Right lobe of liver (tissue), 6 donors: ENCODE measurements at regions not wholly inside any gene's neighbourhood (a gene's known extent, or its start where the extent isn't known, plus 50 kb on each side); places are given as distances from the start of the nearest gene placed in this dataset.

ENCODE experiments used
- ATAC-seq, 4 donors: fragments of 200-7000 bp; cut with Tn5 transposase; one replicate each; pipeline ENCODE4 v1.9.1; 2020; ENCODE audit warnings: mild to moderate bottlenecking in 4 of 4, moderate library complexity in 4 of 4
- DNase-seq, 3 donors: peaks; one replicate each; pipeline ENCODE4 v3.0.0-alpha.2; 2020
- H3K27ac ChIP-seq, 3 donors: fragments of 200-600 bp; one replicate each; pipeline ENCODE4 v1.8.0; 2022
- H3K27me3 ChIP-seq, 2 donors: fragments of 200-600 bp; one replicate each; pipeline ENCODE4 v1.8.0; 2022
- H3K36me3 ChIP-seq, 4 donors: fragments of 200-600 bp; sonication (generic) in 1 of 4; one replicate each; pipeline versions ENCODE4 v1.5.1 to v1.8.0; 2017 to 2022; ENCODE audit warnings: control low read depth in 1 of 4
- H3K4me1 ChIP-seq, 4 donors: fragments of 200-600 bp; sonication (generic) in 1 of 4; one replicate each; pipeline versions ENCODE4 v1.5.1 to v1.8.0; 2017 to 2022; ENCODE audit warnings: control low read depth in 1 of 4
- H3K4me3 ChIP-seq, 3 donors: fragments of 200-600 bp; one replicate each; pipeline ENCODE4 v1.8.0; 2022
- H3K9me3 ChIP-seq, 4 donors: fragments of 200-600 bp; sonication (generic) in 1 of 4; one replicate each; pipeline versions ENCODE4 v1.5.1 to v1.8.0; 2017 to 2022; ENCODE audit warnings: control low read depth in 1 of 4
- CTCF ChIP-seq, 4 donors: fragments of 200-600 bp in 3 of 4; fragments of 450-650 bp in 1 of 4; IDR thresholded peaks; one replicate each; pipeline versions ENCODE4 v1.5.1 to v1.8.0; 2016 to 2022; ENCODE audit warnings: antibody characterized with exemption in 4 of 4, mild to moderate bottlenecking in 2 of 4
- POLR2A ChIP-seq: fragments of 450-650 bp; IDR thresholded peaks from one replicate; pipeline ENCODE4 v1.6.1; 2017; ENCODE audit warnings: antibody characterized with exemption, mild to moderate bottlenecking
- WGBS: methylation state at CpG from one replicate; pipeline ENCODE4 v1.1.6; 2018; ENCODE audit warnings: low coverage, low lambda C conversion rate; ENCODE audit not compliant: insufficient coverage; ENCODE audit errors: missing lambda C conversion rate; 5-methylcytosine and 5-hydroxymethylcytosine counted together
- intact Hi-C, 2 donors: fragments of 100-400 bp; cut with DNase I; formaldehyde crosslinking; loops; one replicate each; pipeline versions ENCODE4 v1.11.2 to v1.14.1; 2022
- donor health status: DM: no; HTN: yes; CAD: no.
- donor health status: DM: no; HTN: no; CAD: no.
- donor health status: DM: no; HTN: no; CAD: no.
- donor health status: DM: no; HTN: yes; CAD: no.
- donor health status: DM: no; HTN: yes; CAD: no.

GRCh38 chr19:30221176-30221575, 151.0 kb upstream of the ZNF536 start:
- peaks cover 0 to 11% (median 1%) of the 10 kb centered on the region in 4 donors for H3K4me1 ChIP-seq
- WGBS, result 57% methylated on average over 6 of the region's 6 CpGs
- no peaks in the 10 kb centered on the region for H3K36me3 ChIP-seq
- ATAC-seq (no peak), DNase-seq (no peak)
- no peaks in the 10 kb centered on the region for H3K9me3 ChIP-seq
- peaks cover 0 to 4% of the 10 kb centered on the region in 2 donors for H3K27me3 ChIP-seq
- no peak overlapping the region for H3K4me3 ChIP-seq
- H3K27ac ChIP-seq, result no peak overlapping the region
- intact Hi-C loops, result loop anchor here in 1 of 2 donors (10.0 kb wide), 1 partner anchor 424 kb away; no protein-coding TSS in a partner anchor
- no peak for TF ChIP-seq POLR2A
- TF ChIP-seq CTCF (IDR thresholded peaks at IDR 0.05), result no peak

GRCh38 chr19:30222428-30222873, 149.7 kb upstream of the ZNF536 start:
- peaks cover 0 to 24% (median 4%) of the 10 kb centered on the region in 4 donors for H3K4me1 ChIP-seq
- H3K36me3 ChIP-seq, result no peaks in the 10 kb centered on the region
- no peak overlapping the region for H3K27ac ChIP-seq
- TF ChIP-seq CTCF (IDR thresholded peaks at IDR 0.05), result peak; percentile 25 to 73 (median 61)
- TF ChIP-seq POLR2A, result no peak
- H3K9me3 ChIP-seq, result no peaks in the 10 kb centered on the region
- H3K27me3 ChIP-seq, result peaks cover 0 to 4% of the 10 kb centered on the region in 2 donors
- 17% methylated on average over 4 of the region's 39 CpGs for WGBS
- intact Hi-C loops, result loop anchor here in 1 of 2 donors (10.0 kb wide), 1 partner anchor 422 kb away; no protein-coding TSS in a partner anchor
- H3K4me3 ChIP-seq, result no peak overlapping the region
- ATAC-seq (peak; percentile 39 to 54 (median 48)), DNase-seq (no peak)

GRCh38 chr19:30222992-30223865, 149.0 kb upstream of the ZNF536 start:
- 7% methylated on average over 29 of the region's 36 CpGs for WGBS

More at GRCh38 chr19:30222992-30223865, 149.0 kb upstream of the ZNF536 start:
- Histone ChIP-seq H3K4me3 (no peak overlapping the region), H3K27ac (no peak overlapping the region), H3K36me3 (no peaks in the 10 kb centered on the region), H3K9me3 (no peaks in the 10 kb centered on the region), H3K4me1 (peaks cover 0 to 29% (median 4%) of the 10 kb centered on the region in 4 donors), H3K27me3 (peaks cover 0 to 6% of the 10 kb centered on the region in 2 donors)
- no peak for ATAC-seq
- DNase-seq, result no peak
- intact Hi-C loops, result loop anchor here in 1 of 2 donors (10.0 kb wide), 1 partner anchor 422 kb away; no protein-coding TSS in a partner anchor
- no peak for TF ChIP-seq CTCF (IDR thresholded peaks at IDR 0.05)
- TF ChIP-seq POLR2A, result no peak
